DMS53 treated with DMSO at 0.1 percent for 48 hours (cell line): ENCODE measurements at regions not wholly inside any gene's neighbourhood (a gene's known extent, or its start where the extent isn't known, plus 50 kb on each side); places are given as distances from the start of the nearest gene placed in this dataset.

ENCODE experiments used
- DNase-seq: peaks from one replicate; lab custom pipeline; 2025; ENCODE audit not compliant: unreplicated experiment; lab: John Stamatoyannopoulos, UW

GRCh38 chr6:117167520-117168271 lies 97.7 kb upstream of the VGLL2 start:
- peak; percentile 3 for DNase-seq

- DNase-seq, result no peak
Measured at GRCh38 chr6:117168296-117169063, 96.9 kb upstream of the VGLL2 start.

GRCh38 chr6:117169064-117169665 lies 96.2 kb upstream of the VGLL2 start:
- DNase-seq, result no peak

GRCh38 chr6:117169781-117170281 lies 95.5 kb upstream of the VGLL2 start:
- no peak for DNase-seq

- no peak for DNase-seq
Measured at GRCh38 chr6:117174835-117175360, 90.5 kb upstream of the VGLL2 start.

GRCh38 chr6:117188627-117189201 lies 76.6 kb upstream of the VGLL2 start:
- peak; percentile 26 for DNase-seq

- no peak for DNase-seq
Measured at GRCh38 chr6:117191009-117191408, 74.3 kb upstream of the VGLL2 start.

- DNase-seq, result no peak
Measured at GRCh38 chr6:117191448-117191847, 73.9 kb upstream of the VGLL2 start.

GRCh38 chr6:117194271-117194670 lies 71.1 kb upstream of the VGLL2 start:
- no peak for DNase-seq

GRCh38 chr6:117194978-117195377 lies 70.4 kb upstream of the VGLL2 start:
- peak; percentile 54 for DNase-seq

GRCh38 chr6:117195728-117196127 lies 69.6 kb upstream of the VGLL2 start:
- DNase-seq, result no peak

GRCh38 chr6:117200067-117200466 lies 65.3 kb upstream of the VGLL2 start:
- DNase-seq, result no peak

- DNase-seq, result no peak
Measured at GRCh38 chr6:117204903-117205302, 60.5 kb upstream of the VGLL2 start.

- DNase-seq, result no peak
Measured at GRCh38 chr6:117205876-117206275, 59.5 kb upstream of the VGLL2 start.

GRCh38 chr6:117206522-117206921 lies 58.8 kb upstream of the VGLL2 start:
- no peak for DNase-seq

- no peak for DNase-seq
Measured at GRCh38 chr6:117206944-117207687, 58.2 kb upstream of the VGLL2 start.

- DNase-seq, result no peak
Measured at GRCh38 chr6:117210279-117210678, 55.1 kb upstream of the VGLL2 start.

- DNase-seq, result no peak
Measured at GRCh38 chr6:117215353-117216090, 49.8 kb upstream of the VGLL2 start.
